ENCODE measurements at regions not wholly inside any gene's neighbourhood (a gene's known extent, or its start where the extent isn't known, plus 50 kb on each side); places are given as distances from the start of the nearest gene placed in this dataset.

DNA sequence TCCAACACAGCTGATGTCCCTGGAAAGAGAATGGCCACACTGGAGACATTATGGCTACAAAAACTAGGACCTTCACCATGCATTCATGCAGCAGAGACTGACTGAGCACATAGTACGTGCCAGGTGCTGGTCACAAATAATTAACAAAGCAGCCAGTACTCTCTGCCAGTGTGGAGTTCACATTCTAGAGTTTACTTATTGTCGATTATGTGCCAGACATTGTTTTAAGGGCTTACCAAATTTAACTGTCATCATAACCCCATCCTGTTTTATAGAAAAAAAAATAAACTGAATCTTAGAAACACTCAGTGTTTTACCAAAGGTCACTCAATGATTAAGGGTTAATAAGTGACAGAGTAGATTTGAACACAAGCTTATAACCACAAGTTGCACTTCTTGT lies 143.3 kb downstream of the RRAGC start:
- no peak for DNase-seq

DNA sequence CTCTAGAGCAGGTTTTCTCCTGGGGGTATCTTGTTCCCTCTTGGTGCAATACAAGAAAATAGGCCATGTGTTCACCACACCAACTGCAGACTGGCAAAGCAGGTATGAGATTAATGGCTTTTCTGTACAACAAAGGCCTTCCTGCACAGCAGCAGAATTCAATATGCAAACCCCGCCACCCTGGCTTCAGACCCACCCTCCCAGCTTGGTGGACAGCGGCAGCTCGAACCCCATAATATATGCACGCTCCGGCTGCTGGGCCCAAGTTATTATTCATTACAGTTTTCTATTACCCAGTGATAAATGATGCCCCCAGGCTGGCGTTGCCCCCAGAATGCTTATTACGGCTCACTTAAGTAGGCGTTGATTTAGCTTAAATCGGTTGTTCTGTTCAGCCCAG lies 144.2 kb downstream of the RRAGC start:
- no peak for DNase-seq

DNA sequence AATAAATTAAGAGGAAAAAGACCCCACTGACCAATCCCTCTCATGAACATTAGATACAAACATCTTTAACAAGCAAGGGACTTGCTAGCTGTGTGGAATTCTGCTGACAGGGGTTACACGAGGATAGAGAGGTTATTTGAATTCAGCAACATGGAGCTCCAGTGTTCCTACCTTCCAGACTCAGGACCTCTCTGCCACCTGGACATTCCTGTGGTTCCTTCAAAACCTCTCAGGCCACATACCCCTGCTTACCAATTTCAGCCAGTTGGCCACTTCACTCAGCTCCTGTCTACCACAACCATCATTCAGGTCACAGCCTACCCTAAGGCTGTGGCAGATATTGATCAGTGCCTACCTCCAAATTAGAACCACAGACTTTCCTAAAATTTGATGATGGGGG lies 147.5 kb downstream of the RRAGC start:
- no peak for DNase-seq

DNA sequence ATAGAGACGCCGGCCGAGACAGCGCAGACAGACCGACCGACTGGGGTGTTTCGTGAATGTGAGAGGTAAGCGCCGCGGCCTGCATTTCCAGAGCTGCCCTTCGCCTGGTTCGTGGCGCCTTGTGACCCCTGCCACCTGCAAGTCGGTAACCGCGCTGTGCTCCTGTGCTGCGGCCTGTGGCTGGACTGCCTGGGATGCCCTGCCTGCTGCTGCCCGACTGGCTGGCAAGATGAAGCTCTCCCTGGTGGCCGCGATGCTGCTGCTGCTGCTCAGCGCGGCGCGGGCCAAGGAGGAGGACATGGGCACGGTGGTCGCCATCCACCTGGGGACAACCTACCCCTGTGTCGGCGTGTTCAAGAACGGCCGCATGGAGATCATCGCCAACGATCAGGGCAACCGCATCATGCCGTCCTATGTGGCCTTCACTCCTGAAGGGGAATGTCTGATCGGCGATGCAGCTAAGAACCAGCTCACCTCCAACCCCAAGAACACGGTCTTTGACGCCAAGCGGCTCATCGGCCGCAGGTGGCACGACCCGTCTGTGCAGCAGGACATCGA lies 150.8 kb downstream of the RRAGC start:
- DNase-seq, result no peak

DNA sequence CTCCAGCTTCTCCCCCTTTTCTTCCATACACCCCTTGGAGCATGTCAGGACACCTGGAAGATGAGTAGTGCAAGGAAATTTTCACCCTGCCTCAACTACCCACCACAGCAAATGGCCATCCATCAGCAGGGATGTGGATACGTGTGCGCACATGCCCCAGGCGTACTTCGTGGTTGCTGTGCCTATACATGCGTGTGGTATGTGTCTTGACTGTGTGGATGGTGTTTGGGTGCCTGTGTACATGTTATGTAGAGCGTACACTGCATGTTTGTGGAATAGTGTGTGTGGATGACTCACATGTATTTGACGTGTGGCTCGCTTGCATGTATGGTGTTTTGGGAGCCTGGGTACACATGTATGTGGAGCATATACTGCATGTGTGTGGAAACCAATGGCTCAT lies 158.5 kb downstream of the RRAGC start:
- no peak for DNase-seq

DNA sequence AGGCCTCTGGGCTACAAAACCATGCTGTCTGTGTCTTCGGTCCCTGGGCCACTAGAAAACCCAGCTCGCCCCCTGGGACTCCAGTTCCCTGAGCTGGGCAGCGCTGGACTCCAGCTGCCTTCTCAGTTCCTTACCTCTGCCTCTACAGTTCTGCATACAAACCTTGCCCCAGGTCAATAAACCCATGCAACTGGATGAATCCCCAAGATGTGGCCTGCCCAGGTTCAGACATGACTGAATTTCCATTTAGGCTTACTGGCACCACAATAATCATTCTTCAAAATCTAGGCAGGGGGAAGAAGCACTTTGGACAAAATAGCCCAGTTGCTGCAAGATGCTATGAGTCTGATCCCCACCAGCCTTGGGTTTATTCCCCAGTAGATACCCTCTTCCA lies 159.5 kb downstream of the RRAGC start:
- DNase-seq, result no peak

DNA sequence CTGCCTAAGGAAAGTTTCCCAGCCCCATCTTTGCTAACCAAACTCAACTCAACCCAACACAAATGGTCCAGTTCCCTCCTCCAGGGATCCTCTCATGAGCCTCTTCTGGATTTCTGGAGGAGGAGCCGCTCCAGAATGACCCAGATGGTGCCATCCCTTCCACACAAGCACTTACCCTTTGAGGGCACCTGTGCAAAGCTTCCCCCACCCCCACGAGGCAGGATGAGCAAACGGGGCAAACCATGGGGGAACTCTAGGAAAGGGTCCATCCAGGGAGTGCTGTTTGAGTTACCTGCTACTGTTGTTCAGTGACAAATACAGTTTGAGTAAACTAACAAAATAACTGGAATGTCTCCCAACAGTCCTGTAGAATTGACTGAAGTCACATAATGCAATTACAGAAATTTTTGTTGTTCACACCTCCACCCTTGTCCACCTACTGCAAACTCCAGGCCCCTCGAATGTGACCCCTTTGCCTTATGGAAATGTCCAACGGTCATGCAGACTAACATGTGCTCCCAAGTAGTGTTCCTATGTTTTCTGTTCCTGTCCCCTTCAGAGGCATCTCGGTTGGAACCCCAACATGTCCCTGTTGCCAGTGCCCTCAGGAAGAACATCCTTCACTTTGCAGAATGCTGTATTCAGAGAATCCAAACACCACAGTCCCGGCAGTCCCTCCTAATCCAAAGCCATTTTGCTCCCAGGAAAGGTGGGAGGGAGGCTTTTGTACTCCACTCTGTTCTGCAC lies 160.1 kb downstream of the RRAGC start:
- DNase-seq, result no peak

DNA sequence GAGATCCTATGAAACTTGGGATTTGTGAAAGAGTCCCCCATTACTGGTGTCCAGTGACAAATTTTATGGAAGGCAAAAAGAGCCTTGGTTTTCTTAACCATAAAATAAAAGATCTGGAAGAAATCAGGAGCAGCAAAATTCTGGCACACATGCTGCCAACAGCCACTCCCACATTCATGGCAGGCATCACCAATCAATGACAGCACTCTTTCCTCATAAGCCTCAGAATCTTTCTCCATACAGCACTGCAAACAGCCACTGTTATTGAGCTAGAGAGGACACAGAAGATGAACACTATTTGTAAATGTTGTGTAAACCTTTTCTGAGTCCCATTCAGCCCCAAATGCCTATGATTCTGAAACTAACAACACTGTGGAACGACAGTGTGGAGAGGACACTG lies 162.2 kb downstream of the RRAGC start:
- DNase-seq, result no peak

DNA sequence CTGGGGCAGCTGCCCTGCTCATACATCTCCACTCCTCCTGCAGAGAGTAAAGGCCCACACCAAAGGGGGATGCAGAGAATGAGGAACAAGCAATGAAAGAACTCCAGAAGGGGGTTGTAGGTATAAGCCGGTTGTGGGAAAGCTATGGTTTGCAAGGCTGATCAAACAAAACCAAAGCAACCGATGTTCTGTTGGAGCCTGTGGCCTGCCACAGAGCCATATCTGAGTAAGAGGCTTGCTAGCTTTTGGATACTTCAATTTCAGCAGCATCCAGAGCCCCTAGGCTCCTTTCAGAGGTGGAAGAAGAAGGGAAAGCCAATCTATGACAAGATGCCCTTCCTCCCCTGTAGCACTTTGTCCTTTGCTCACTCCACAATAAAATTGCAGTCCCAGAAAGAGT lies 163.2 kb downstream of the RRAGC start:
- DNase-seq, result no peak

DNA sequence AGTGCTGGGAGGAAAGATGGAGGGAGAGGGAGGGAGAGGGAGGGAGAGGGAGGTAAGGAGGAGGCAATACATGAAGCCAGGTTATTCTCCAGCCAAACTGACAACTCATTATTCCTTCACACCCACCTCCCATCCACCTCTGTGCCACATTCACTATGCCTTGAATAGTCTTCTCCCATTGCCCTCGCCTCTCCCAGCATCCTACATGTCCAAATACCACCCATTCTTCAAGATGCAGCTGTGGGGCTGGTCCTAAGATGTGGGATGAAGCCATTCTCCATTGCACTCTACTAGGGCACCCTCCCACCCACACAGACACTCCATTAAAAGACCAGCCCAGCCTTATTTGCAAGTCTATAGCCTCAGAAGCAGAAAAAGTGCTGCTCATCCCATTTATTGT lies 165.8 kb downstream of the RRAGC start:
- DNase-seq, result no peak

DNA sequence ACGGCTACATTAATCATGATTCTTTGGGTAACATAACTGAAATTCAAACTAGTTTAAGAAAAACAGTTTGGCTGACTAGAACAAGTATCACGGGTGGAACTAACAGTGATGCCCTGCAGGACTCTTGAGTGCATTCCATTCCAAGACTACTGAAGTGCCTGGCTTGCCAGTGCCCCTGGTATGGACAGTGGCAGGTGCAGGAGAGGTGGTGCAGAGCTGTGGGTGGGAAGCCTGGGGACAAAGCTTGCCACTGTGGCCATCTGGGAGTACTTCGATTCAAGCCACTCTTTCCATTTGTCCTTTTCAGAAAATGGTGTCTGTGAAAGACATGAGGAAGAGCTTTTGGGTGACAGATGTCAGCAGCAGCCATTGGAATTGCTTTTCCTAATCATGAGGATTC lies 166.5 kb downstream of the RRAGC start:
- no peak for DNase-seq

DNA sequence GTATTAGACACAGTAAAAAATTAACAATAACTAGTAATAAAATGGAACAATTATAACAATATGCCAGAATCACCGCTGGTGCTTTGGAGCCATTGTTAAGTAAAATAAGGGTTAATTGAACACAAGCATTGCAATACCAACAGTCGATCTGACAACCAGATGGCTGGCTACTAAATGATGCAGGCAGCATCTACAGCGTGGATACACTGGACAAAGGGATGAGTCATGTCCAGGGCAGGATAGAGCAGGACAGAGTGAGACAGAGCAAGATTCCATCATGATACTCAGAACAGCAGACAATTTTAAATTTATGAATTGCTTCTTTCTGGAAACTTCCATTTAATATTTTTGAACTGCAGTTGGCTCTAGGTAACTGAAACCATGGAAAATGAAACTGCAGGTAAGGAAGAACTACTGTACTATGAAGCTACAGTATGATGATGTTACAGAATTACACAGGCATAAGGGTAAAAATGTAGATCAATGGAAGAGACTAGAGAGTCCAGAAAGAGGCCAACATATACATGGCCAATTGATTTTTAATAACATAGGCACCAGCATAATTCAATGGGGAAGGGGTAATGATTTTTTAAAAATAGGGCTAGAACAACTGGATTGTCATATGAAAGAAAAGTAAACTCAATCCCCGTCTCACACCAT lies 168.7 kb downstream of the RRAGC start:
- no peak for DNase-seq

DNA sequence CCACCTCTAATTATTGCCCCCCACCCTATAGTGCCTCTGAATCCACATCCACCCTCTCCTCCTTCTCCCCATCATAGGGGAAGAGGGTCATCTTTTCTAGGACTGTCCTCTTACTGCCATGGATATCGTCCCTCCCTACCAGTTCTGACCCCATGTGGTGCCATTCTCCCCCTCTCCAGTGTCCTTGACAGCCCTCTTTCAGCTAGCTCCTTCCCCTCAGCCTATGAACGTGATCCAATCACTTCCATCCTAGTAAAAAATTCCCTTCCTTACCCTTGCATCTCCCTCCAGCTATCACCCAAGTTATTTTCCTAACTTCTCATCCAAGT lies 172.7 kb downstream of the RRAGC start:
- DNase-seq, result no peak

DNA sequence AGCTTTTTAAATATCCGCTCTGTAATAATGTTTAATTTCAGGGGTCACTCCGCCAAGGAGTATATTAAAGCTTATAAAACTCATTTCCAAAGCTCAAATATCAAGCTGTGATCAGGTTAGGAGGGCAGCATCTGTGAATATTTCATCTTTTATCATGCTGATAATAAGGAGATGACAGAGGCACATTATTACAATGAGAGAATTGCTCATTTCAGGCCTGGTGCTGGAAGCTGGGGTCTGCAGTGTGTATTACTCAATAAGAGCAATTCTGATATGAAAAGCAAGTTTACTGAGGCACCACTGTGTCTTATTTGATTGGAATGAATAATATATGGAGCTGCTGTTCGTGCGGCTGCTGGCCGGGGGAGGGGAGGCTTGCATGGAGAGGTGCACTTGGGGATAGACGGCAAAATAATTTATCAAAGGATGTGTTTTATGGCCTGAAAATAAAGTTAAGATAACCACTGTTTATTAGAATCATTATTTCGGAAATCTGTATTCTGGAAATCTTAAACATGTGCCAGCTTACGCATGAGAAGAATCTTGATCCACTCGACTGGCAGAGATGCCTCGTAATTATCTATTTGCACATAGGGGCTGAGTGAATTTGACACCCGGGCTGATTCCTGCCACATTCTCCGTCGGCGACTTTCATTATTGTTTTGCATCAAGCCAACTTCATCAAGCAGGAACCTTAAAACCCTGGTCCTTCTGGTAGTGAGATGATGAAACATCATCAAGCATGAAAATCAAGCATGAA lies 173.2 kb downstream of the RRAGC start:
- DNase-seq, result no peak

DNA sequence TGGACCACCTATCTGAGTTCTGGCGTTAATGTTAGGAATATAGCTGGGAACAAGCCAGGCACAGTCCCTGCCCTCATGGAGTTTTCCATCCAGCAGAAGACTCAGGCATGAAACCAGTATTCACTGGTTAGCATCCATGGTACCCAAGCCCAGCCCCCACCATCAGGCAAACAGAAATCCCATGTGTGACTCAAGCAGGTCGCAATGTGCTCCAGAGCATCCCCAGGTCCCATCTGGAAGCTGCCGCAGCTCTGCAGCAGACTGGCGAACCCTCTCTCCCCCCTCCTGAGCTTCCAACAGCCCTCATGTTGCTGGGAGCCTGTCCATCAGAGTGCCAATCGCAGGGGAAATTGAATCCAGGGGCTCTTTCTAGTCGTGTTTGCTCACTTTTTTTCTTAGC lies 174.2 kb downstream of the RRAGC start:
- DNase-seq, result no peak

DNA sequence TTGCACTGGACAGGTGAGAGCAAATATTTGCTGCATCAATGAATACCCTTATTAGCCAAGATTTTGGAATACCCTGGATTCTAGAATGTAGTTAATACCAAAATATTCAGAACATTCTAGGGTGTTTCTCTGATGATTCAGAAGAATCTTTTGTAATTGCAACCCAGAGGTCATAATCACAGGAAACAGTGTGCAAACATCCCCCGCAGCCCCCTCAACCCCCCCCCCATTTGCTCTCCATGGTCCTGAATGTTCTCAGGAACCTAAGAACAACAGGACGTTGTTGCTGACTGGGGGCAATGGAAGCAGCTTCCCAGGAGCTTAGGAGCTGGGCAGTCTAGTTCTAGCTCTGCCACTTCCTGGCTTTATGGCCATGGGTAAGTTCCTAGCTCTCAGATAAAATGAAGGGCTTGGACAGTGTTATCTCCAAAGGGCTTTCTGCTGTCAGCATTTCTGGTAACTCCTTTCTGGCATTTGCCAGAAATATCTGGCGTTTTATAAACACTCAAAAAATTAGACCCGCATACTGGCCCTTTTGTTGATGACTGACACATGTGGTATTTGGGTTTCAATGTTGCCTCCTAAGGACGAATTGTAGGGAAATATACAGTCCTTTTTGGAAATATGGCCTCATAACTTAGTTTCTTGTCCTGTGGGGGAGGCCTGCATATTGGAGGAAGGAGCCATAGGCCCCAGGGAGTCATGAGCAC lies 178.6 kb downstream of the RRAGC start:
- DNase-seq, result no peak

DNA sequence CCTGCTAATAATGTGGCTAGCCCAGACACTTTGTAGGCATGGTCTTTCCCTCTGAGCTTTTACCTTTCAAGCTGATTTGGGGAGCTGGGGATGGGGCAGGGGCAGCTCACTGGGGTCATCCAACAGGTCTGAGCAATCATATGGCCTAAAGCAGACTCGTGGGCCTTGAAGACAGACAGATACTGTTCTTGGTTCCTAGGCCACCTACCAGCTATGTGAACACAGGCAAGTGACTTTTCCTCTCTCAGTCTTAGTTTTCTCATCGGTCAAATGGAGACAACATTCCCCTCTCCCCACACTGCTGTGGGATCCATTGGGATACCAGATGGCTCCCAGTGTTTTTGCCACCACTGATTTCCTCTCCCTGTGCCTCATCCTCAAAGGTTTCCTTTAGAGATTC lies 181.8 kb downstream of the RRAGC start:
- DNase-seq, result no peak

DNA sequence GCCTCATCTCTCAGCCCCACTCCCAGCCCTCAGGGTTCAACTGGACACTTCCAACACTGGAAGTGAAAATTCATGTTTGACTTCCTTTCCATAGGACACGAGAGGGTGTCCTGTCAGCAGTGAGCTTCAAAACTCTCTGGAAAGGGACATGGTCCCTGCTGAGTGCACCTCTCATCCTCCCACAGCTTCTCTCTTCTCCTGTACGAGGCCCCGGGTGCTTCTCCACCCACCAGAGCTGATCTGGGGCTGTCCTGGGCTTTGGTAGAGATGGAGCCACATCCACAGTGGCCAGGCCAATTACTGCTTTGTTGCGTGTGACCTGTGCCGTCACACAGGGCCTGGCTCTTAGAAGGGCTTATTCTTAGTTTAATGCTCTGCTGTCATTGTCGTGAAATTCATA lies 182.3 kb downstream of the RRAGC start:
- no peak for DNase-seq

DNA sequence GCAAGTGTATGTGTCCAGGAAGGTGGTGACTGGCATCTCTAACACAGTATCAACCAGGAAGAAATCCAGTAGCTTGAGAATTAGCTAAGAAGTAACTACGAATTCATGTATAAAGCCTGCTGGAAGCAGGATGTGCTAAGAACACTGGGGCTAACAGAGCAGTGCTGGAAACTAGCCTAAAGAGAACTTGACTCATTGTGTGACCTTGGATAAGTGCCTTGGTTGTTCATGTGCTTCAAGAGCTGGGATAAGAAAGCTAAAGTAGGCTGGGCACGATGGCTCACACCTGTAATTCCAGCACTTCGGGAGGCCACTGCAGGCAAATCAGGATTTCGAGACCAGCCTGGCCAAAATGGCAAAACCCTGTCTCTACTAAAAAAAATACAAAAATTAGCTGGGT lies 186.9 kb downstream of the RRAGC start:
- no peak for DNase-seq

DNA sequence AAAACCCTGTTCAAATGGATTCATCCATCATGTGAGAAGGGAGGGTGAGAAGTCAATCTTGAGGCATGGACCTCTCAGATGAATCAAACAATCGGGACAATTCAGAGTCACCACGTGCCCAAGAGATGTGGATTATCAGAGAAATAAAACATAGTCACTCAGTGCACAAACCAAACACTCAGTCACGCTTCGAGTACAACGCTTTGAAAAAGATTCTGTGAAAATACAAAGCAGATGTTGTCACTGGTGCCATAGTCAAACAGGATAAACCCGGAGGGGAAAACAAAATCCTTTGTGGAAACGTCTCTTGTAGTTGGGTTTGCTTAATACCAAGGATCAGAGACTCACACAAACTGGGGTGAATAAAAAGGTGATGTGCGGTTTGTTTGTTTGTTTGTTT lies 188.4 kb downstream of the RRAGC start:
- DNase-seq, result no peak

DNA sequence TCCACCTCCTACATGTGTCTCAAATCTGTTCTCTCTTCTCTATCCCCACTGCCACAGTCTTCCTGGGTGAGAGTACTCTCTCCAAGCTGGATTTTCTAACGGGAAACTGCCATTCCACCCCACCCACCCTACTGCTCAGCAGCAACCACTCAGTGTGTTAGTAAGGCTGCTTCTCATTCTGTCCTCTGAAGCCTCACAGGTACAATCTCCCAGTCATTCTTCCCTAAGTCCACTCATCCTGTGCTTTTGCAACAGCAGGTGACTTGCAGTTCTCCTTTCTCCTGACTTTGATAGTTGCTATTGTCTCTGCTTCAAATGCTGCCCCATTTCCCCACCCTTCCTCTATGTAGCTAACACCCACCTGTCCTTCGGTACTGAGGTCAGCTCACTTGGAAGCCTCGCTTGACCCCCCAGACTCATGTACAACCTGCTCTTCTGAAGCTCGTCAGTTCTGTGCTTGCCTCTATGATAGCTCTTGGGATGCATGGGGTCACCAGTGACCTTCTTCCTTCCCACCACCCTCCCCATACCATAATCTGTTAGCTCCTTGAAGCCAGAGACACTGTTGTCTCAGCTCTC lies 188.9 kb downstream of the RRAGC start:
- DNase-seq, result no peak

DNA sequence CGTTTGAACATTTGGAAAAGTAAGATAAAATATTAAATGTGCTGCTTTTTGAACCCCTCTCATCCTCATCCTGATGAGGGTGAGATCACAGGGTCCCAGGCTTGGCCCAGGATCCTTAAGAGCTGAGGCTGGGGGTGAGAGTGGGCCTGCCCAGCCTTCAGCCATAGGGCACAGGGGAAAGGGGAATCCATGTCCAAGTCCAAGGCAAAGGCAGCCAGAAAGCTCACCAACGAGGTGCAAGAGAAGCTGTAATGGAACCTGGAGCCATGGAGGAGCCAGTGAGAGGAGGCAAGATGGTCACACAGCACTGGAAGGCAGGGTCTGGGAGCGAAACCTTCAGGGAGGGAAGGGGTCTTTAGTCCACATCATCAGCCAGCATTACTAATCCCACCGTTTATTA lies 191.9 kb downstream of the RRAGC start:
- DNase-seq, result no peak

DNA sequence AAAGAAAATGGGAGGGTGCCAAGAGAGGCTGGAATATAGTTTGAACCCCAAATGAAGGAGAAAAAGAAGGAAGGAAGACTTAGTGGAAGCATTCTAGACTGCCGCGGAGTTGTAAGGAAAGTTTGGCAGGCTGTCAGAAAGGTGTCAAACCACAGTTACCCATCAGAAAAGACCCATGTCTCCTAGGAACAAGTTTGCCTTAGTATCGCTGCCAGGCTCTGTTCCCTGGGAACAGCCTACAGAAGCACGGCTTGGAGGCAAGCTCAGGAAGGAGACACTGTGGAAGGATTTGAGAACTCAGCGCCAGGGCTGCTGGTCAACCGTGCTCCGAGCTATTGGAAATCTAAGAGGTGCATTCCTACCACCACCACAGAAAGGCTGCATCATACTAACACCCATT lies 197.4 kb downstream of the RRAGC start:
- no peak for DNase-seq
